ENCODE measurements at regions not wholly inside any gene's neighbourhood (a gene's known extent, or its start where the extent isn't known, plus 50 kb on each side); places are given as distances from the start of the nearest gene placed in this dataset.

GRCh38 chr2:129911363-129912065 lies 68.0 kb upstream of the RAB6C start:
- no peak for TF ChIP-seq POLR2A (IDR thresholded peaks at IDR 0.05)
- no peak for TF ChIP-seq CTCF (IDR thresholded peaks at IDR 0.05)

Measured in lower leg skin (tissue), 3 donors.